ENCODE measurements at regions not wholly inside any gene's neighbourhood (a gene's known extent, or its start where the extent isn't known, plus 50 kb on each side); places are given as distances from the start of the nearest gene placed in this dataset.

GRCh38 chr12:111182382-111182781, 186.5 kb downstream of the PHETA1 start:
- no peak overlapping the region for H3K4me3 ChIP-seq (ENCODE audit: extremely low read depth in 1 of 4, insufficient read depth in 2 of 4, low read depth in 3 of 4, low read length in 4 of 4)
- no peak overlapping the region for H4K5ac ChIP-seq (ENCODE audit: insufficient read length, low read depth, low read length)
- no peak overlapping the region for H3K4me2 ChIP-seq (ENCODE audit: insufficient read depth in 1 of 2, low read depth in 2 of 2, low read length in 2 of 2)
- H3K23me2 ChIP-seq (ENCODE audit: low read depth, low read length): no peaks in the 10 kb centered on the region; the same call in 1 of the 2 replicates
- TF ChIP-seq ATF3 (IDR thresholded peaks at IDR 0.05; ENCODE audit: insufficient read depth, low read depth, low read length) (no peak), HDAC6 (IDR thresholded peaks at IDR 0.05; ENCODE audit: low read depth, low read length) (no peak)
- H3K4ac ChIP-seq (replicated peaks; ENCODE audit: insufficient read length, low read depth, low read length): no peak overlapping the region
- H3K14ac ChIP-seq (ENCODE audit: insufficient read length): no peak overlapping the region
- no peaks in the 10 kb centered on the region; a peak in 1 of 7 replicates for H3K27me3 ChIP-seq (replicated peaks in 1 of 4; ENCODE audit: control insufficient read depth in 3 of 4, extremely low read depth in 1 of 4, insufficient read depth in 3 of 4, low read length in 3 of 4)
- no peak for FAIRE-seq
- no peak overlapping the region for H3K23ac ChIP-seq (ENCODE audit: insufficient read length)
- no peaks in the 10 kb centered on the region for H3K79me1 ChIP-seq (ENCODE audit: low read depth, low read length)
- no peak overlapping the region for H2BK20ac ChIP-seq (ENCODE audit: low read length)
- ChIA-PET POLR2A (ENCODE audit: partially characterized antibody) (no interaction called here), CTCF (ENCODE audit: partially characterized antibody) (interaction anchor here (1.0 to 2.0 kb wide), 5 partner anchors 8 to 188 kb away, joined by 3 to 4 read pairs (median 3); no protein-coding TSS in a partner anchor)
- H3K9me3 ChIP-seq (ENCODE audit: insufficient read depth in 2 of 2, low read depth in 1 of 2, low read length in 1 of 2): no peaks in the 10 kb centered on the region
- H2BK15ac ChIP-seq (ENCODE audit: low read length): no peak overlapping the region
- no peak for DNase-seq (ENCODE audit: low read depth in 1 of 2, low spot score in 2 of 2)
- no peak overlapping the region for H3K27ac ChIP-seq (ENCODE audit: low read depth, low read length)
- H3K56ac ChIP-seq (replicated peaks; ENCODE audit: insufficient read length, low read depth, low read length): no peak overlapping the region
- H4K91ac ChIP-seq (replicated peaks; ENCODE audit: insufficient read length, low read length): no peak overlapping the region
- H4K8ac ChIP-seq (ENCODE audit: extremely low read depth, insufficient read depth, low read length): no peak overlapping the region
- H3K9ac ChIP-seq (replicated peaks in 1 of 4; ENCODE audit: extremely low read depth in 1 of 4, low read depth in 3 of 4, low read length in 3 of 4): no peak overlapping the region
- H3K18ac ChIP-seq (ENCODE audit: extremely low read depth, low read length): no peak overlapping the region
- no peak overlapping the region for H2BK12ac ChIP-seq (ENCODE audit: low read depth, low read length)
- H3K4me1 ChIP-seq (replicated peaks in 1 of 4; ENCODE audit: control insufficient read depth in 3 of 4, insufficient read depth in 4 of 4, low read length in 3 of 4): no peaks in the 10 kb centered on the region; a peak in 4 of 7 replicates
- no peak overlapping the region for H2AFZ ChIP-seq (ENCODE audit: low read length)
- H2BK5ac ChIP-seq (ENCODE audit: low read depth, low read length): no peak overlapping the region
- no peak overlapping the region for H2AK5ac ChIP-seq (ENCODE audit: low read depth, low read length)
- H4K20me1 ChIP-seq (replicated peaks in 1 of 2; ENCODE audit: control insufficient read depth in 1 of 2, insufficient read depth in 2 of 2, low read length in 2 of 2): peaks cover 2 to 8% of the 10 kb centered on the region in 2 experiments
- no peaks in the 10 kb centered on the region for H3K36me3 ChIP-seq (ENCODE audit: control insufficient read depth in 2 of 4, insufficient read depth in 4 of 4, low read length in 3 of 4)
- H3K79me2 ChIP-seq (ENCODE audit: control insufficient read depth in 1 of 2, insufficient read depth in 2 of 2, low read length in 2 of 2): no peaks in the 10 kb centered on the region
- H2BK120ac ChIP-seq (replicated peaks; ENCODE audit: low read depth, low read length): no peak overlapping the region
- 92% methylated on average over 16 of the region's 16 CpGs; no CpG with 5 or more reads in 1 of the 2 experiments for WGBS, 2 experiments (ENCODE audit: extremely low coverage in 1 of 2, insufficient coverage in 1 of 2, insufficient read length in 1 of 2, insufficient replicate concordance in 2 of 2, low coverage in 1 of 2, low lambda C conversion rate in 2 of 2, missing lambda C conversion rate in 1 of 2)
